Smooth muscle cell (in vitro differentiated cells): ENCODE measurements at regions not wholly inside any gene's neighbourhood (a gene's known extent, or its start where the extent isn't known, plus 50 kb on each side); places are given as distances from the start of the nearest gene placed in this dataset.

Experiments
- DNase-seq: peaks from one replicate; lab custom pipeline; 2025; ENCODE audit not compliant: unreplicated experiment; lab: John Stamatoyannopoulos, UW
- H2AFZ ChIP-seq: fragments of 200-600 bp; sonication (generic); 2 replicates; pipeline ENCODE4 v1.6.0; 2016; ENCODE audit warnings: antibody characterized with exemption, low read depth, mild to moderate bottlenecking
- H3F3A ChIP-seq: fragments of 200-600 bp; sonication (generic); 2 replicates; pipeline ENCODE4 v1.6.0; 2017; ENCODE audit warnings: antibody characterized with exemption, low read depth
- H3K27ac ChIP-seq: fragments of 200-600 bp; sonication (generic); 2 replicates; pipeline ENCODE4 v1.5.1; 2016; ENCODE audit warnings: low read depth, mild to moderate bottlenecking
- H3K27me3 ChIP-seq: fragments of 200-600 bp; sonication (generic); 2 replicates; pipeline ENCODE4 v1.6.1; 2016; ENCODE audit warnings: low read depth, mild to moderate bottlenecking
- H3K36me3 ChIP-seq: fragments of 200-600 bp; sonication (generic); 2 replicates; pipeline ENCODE4 v1.5.1; 2016; ENCODE audit warnings: low read depth
- H3K4me1 ChIP-seq: fragments of 200-600 bp; sonication (generic); 2 replicates; pipeline ENCODE4 v1.5.1; 2016; ENCODE audit warnings: low read depth
- H3K4me2 ChIP-seq: fragments of 200-600 bp; sonication (generic); 2 replicates; pipeline ENCODE4 v1.6.0; 2016; ENCODE audit warnings: mild to moderate bottlenecking
- H3K4me3 ChIP-seq: fragments of 200-600 bp; sonication (generic); 2 replicates; pipeline ENCODE4 v1.5.1; 2016; ENCODE audit warnings: mild to moderate bottlenecking
- H3K79me2 ChIP-seq: fragments of 200-600 bp; sonication (generic); 2 replicates; pipeline ENCODE4 v1.6.0; 2016; ENCODE audit warnings: low read depth, mild to moderate bottlenecking
- H3K9ac ChIP-seq: fragments of 200-600 bp; sonication (generic); 2 replicates; pipeline ENCODE4 v1.6.0; 2016; ENCODE audit warnings: low read depth
- H3K9me3 ChIP-seq: fragments of 200-600 bp; sonication (generic); replicated peaks from 2 replicates; pipeline ENCODE4 v1.5.1; 2016; ENCODE audit warnings: low read depth
- H4K20me1 ChIP-seq: fragments of 200-600 bp; sonication (generic); 2 replicates; pipeline ENCODE4 v1.6.0; 2016; ENCODE audit warnings: low read depth
- WGBS: methylation state at CpG from one replicate; pipeline ENCODE4 v1.1.7; 2016; ENCODE audit warnings: low lambda C conversion rate; 5-methylcytosine and 5-hydroxymethylcytosine counted together
- TF ChIP-seq, protein P1 (sequence below): fragments of 200-600 bp; sonication (generic); IDR thresholded peaks from 2 replicates; pipeline ENCODE4 v1.5.1; 2017; ENCODE audit warnings: borderline replicate concordance, mild to moderate bottlenecking, antibody characterized with exemption; ENCODE audit not compliant: insufficient read depth, poor library complexity, severe bottlenecking

GRCh38 chrX:81556880-81557279 lies 355.0 kb downstream of the SH3BGRL start:
- 97% methylated on average over 4 of the region's 4 CpGs for WGBS

DNA sequence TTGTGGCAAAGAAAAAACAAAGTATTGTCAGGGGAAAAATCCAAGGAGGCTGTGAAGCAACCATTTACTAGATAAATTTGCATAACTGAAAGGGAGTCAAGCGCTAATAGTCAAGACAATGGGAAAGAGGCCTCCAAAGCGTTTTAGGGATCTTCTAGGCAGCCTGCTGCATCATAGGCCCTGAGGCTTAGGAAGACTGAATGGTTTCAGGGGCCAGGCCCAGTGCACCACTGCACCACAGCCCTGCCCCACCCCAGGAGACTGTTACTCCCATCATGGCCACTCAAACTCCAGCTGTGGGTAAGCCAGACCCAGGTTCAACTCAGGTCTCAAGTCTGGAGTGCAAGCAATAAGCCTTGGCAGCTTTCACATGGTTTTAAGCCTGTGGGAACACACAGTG lies 362.9 kb downstream of the SH3BGRL start:
- Histone ChIP-seq H3K9ac (no peak overlapping the region), H3K4me2 (no peak overlapping the region), H3K27ac (no peak overlapping the region), H2AFZ (no peak overlapping the region), H3K36me3 (no peaks in the 10 kb centered on the region), H3K27me3 (no peaks in the 10 kb centered on the region), H3K4me3 (no peak overlapping the region), H4K20me1 (no peaks in the 10 kb centered on the region), H3F3A (no peaks in the 10 kb centered on the region), H3K79me2 (no peaks in the 10 kb centered on the region), H3K9me3 (peaks cover 6% of the 10 kb centered on the region), H3K4me1 (no peaks in the 10 kb centered on the region)
- TF ChIP-seq, protein P1, sequence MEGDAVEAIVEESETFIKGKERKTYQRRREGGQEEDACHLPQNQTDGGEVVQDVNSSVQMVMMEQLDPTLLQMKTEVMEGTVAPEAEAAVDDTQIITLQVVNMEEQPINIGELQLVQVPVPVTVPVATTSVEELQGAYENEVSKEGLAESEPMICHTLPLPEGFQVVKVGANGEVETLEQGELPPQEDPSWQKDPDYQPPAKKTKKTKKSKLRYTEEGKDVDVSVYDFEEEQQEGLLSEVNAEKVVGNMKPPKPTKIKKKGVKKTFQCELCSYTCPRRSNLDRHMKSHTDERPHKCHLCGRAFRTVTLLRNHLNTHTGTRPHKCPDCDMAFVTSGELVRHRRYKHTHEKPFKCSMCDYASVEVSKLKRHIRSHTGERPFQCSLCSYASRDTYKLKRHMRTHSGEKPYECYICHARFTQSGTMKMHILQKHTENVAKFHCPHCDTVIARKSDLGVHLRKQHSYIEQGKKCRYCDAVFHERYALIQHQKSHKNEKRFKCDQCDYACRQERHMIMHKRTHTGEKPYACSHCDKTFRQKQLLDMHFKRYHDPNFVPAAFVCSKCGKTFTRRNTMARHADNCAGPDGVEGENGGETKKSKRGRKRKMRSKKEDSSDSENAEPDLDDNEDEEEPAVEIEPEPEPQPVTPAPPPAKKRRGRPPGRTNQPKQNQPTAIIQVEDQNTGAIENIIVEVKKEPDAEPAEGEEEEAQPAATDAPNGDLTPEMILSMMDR = no peak
- DNase-seq = no peak
- 44% methylated on average over 2 of the region's 2 CpGs for WGBS

More at GRCh38 chrX:81556880-81557279, 355.0 kb downstream of the SH3BGRL start:
- H3K79me2 ChIP-seq = no peaks in the 10 kb centered on the region
- no peaks in the 10 kb centered on the region for H3K27me3 ChIP-seq
- no peak overlapping the region for H3K9ac ChIP-seq
- H3K36me3 ChIP-seq = no peaks in the 10 kb centered on the region
- no peaks in the 10 kb centered on the region for H3K4me1 ChIP-seq
- no peaks in the 10 kb centered on the region for H3F3A ChIP-seq
- TF ChIP-seq, protein P1 = no peak
- no peak for DNase-seq
- H3K4me2 ChIP-seq = no peak overlapping the region
- no peaks in the 10 kb centered on the region for H4K20me1 ChIP-seq
- no peak overlapping the region for H3K27ac ChIP-seq
- no peak overlapping the region for H3K4me3 ChIP-seq
- no peak overlapping the region for H2AFZ ChIP-seq
- H3K9me3 ChIP-seq = no peaks in the 10 kb centered on the region

DNA sequence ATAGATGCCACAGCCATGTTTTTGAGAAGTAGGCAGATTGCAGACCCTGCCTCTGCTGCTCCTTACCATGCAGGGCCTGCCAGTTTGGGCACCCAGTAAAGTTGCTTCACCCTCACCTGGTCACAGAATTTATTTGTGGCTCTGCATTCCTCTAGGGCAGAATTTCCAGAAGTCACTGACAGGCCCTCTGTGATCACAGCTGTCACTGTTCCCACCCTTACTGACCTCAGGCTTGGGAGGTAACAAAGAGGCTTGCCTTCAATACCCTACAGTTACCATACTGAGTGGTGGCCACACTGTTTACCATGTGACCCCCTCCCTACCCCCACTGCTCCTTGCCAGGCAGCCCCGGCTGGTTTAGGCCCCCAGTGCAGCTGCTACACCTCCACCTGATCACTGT lies 375.1 kb downstream of the SH3BGRL start:
- H3F3A ChIP-seq = no peaks in the 10 kb centered on the region
- 92% methylated on average over 1 of the region's 1 CpG for WGBS

GRCh38 chrX:81586096-81586495 lies 384.2 kb downstream of the SH3BGRL start:
- Histone ChIP-seq H3K9me3 (no peaks in the 10 kb centered on the region), H3K4me2 (no peak overlapping the region), H3K27ac (no peak overlapping the region), H2AFZ (no peak overlapping the region), H3K9ac (no peak overlapping the region), H3K36me3 (no peaks in the 10 kb centered on the region), H4K20me1 (no peaks in the 10 kb centered on the region), H3K27me3 (no peaks in the 10 kb centered on the region), H3F3A (no peaks in the 10 kb centered on the region), H3K79me2 (no peaks in the 10 kb centered on the region), H3K4me3 (no peak overlapping the region), H3K4me1 (no peaks in the 10 kb centered on the region)
- TF ChIP-seq, protein P1 = no peak
- no peak for DNase-seq
- 57% methylated on average over 1 of the region's 1 CpG for WGBS

More for the DNA sequence above, 375.1 kb downstream of the SH3BGRL start:
- H3K9me3 ChIP-seq = no peaks in the 10 kb centered on the region
- H4K20me1 ChIP-seq = no peaks in the 10 kb centered on the region
- no peak for DNase-seq
- no peaks in the 10 kb centered on the region for H3K79me2 ChIP-seq
- H3K4me3 ChIP-seq = no peak overlapping the region
- no peaks in the 10 kb centered on the region for H3K27me3 ChIP-seq
- H3K9ac ChIP-seq = no peak overlapping the region
- H3K36me3 ChIP-seq = no peaks in the 10 kb centered on the region
- H2AFZ ChIP-seq = no peak overlapping the region
- H3K4me2 ChIP-seq = no peak overlapping the region
- TF ChIP-seq, protein P1 = no peak
- H3K4me1 ChIP-seq = no peaks in the 10 kb centered on the region
- no peak overlapping the region for H3K27ac ChIP-seq
